IMR-90 (cell line): ENCODE measurements at regions not wholly inside any gene's neighbourhood (a gene's known extent, or its start where the extent isn't known, plus 50 kb on each side); places are given as distances from the start of the nearest gene placed in this dataset.

Source experiments
- ATAC-seq: fragments of 200-7000 bp; cut with Tn5 transposase; 2 replicates; pipeline ENCODE4 v1.9.1; 2020; ENCODE audit warnings: low read depth, mild to moderate bottlenecking, moderate library complexity
- BruUV-seq: library from RNA; stranded (reverse); fragments of 400-500 nt; replicated peaks from 2 replicates; lab custom pipeline; 2021; lab: Mats Ljungman, UMichigan
- CTCF ChIA-PET: fragments of 300-600 bp; formaldehyde crosslinking; extraction: SDS; loops from one replicate; lab custom pipeline; 2021; ENCODE audit warnings: antibody characterized with exemption; lab: Yijun Ruan, JAX
- POLR2A ChIA-PET: fragments of 300-600 bp; sonication (Branson Sonifier 250); formaldehyde crosslinking; loops from one replicate; lab custom pipeline; 2022; ENCODE audit warnings: antibody characterized with exemption; ENCODE audit not compliant: unreplicated experiment; lab: Charles Lee
- DNase-seq: peaks from one replicate; pipeline ENCODE4 v3.0.0; 2013
- H2AFZ ChIP-seq: replicated peaks from 2 replicates; pipeline ENCODE3; 2013; ENCODE audit warnings: low read length, mild to moderate bottlenecking; ENCODE audit not compliant: poor library complexity
- H2AK5ac ChIP-seq: 2 replicates; pipeline ENCODE4 v1.6.1; 2013; ENCODE audit warnings: low read depth, low read length, inconsistent platforms
- H2AK9ac ChIP-seq: replicated peaks from 2 replicates; pipeline ENCODE3; 2013; ENCODE audit warnings: mild to moderate bottlenecking, low read depth, low read length, moderate library complexity; ENCODE audit not compliant: poor library complexity
- H2BK120ac ChIP-seq: 2 replicates; pipeline ENCODE4 v1.6.1; 2013; ENCODE audit warnings: low read depth, low read length, inconsistent platforms
- H2BK15ac ChIP-seq: 3 replicates; pipeline ENCODE4 v1.6.1; 2013; ENCODE audit warnings: low read depth, low read length, inconsistent platforms
- H2BK20ac ChIP-seq: 2 replicates; pipeline ENCODE4 v1.6.1; 2013; ENCODE audit warnings: low read depth, mild to moderate bottlenecking, inconsistent platforms, low read length, moderate library complexity
- H2BK5ac ChIP-seq: 2 replicates; pipeline ENCODE4 v1.6.1; 2013; ENCODE audit warnings: mild to moderate bottlenecking, low read depth, low read length, inconsistent platforms; ENCODE audit not compliant: poor library complexity, severe bottlenecking
- H3K14ac ChIP-seq: replicated peaks from 2 replicates; pipeline ENCODE4 v1.6.1; 2013; ENCODE audit warnings: low read depth, low read length, inconsistent platforms
- H3K18ac ChIP-seq: 2 replicates; pipeline ENCODE4 v1.6.1; 2013; ENCODE audit warnings: low read depth, low read length, control low read depth
- H3K23ac ChIP-seq: 2 replicates; pipeline ENCODE4 v1.6.1; 2013; ENCODE audit warnings: low read depth, low read length, inconsistent platforms
- H3K27ac ChIP-seq: 2 replicates; pipeline ENCODE4 v1.5.1; 2013; ENCODE audit warnings: mild to moderate bottlenecking, control low read depth, low read length; ENCODE audit not compliant: insufficient read depth
- H3K27me3 ChIP-seq: 2 replicates; pipeline ENCODE4 v1.6.1; 2013; ENCODE audit warnings: low read length; ENCODE audit not compliant: control insufficient read depth, insufficient read depth
- H3K36me3 ChIP-seq: 2 replicates; pipeline ENCODE4 v1.6.1; 2013; ENCODE audit warnings: low read length, mixed read lengths; ENCODE audit not compliant: control insufficient read depth, insufficient read depth
- H3K4ac ChIP-seq: 2 replicates; pipeline ENCODE4 v1.6.1; 2013; ENCODE audit warnings: low read depth, low read length, inconsistent platforms
- H3K4me1 ChIP-seq: 2 replicates; pipeline ENCODE4 v1.6.1; 2013; ENCODE audit warnings: low read length, mixed read lengths; ENCODE audit not compliant: control insufficient read depth, insufficient read depth
- H3K4me2 ChIP-seq: 2 replicates; pipeline ENCODE4 v1.6.1; 2013; ENCODE audit warnings: low read depth, mild to moderate bottlenecking, control low read depth, low read length, moderate library complexity
- H3K4me3 ChIP-seq: 2 replicates; pipeline ENCODE4 v1.5.1; 2013; ENCODE audit warnings: low read depth, mild to moderate bottlenecking, control low read depth, low read length, moderate library complexity; ENCODE audit not compliant: insufficient read depth
- H3K56ac ChIP-seq: 2 replicates; pipeline ENCODE4 v1.6.1; 2013; ENCODE audit warnings: low read length, inconsistent platforms; ENCODE audit not compliant: insufficient read depth; ENCODE audit errors: extremely low read depth
- H3K79me1 ChIP-seq, 2 experiments: 2 replicates each; pipeline ENCODE4 v1.6.1; 2013; ENCODE audit warnings: low read length in 2 of 2, inconsistent platforms in 1 of 2, low read depth in 1 of 2
- H3K9ac ChIP-seq: 2 replicates; pipeline ENCODE4 v1.6.1; 2013; ENCODE audit warnings: low read depth, low read length, control low read depth
- H3K9me1 ChIP-seq: 2 replicates; pipeline ENCODE4 v1.6.1; 2013; ENCODE audit warnings: low read length, inconsistent platforms; ENCODE audit not compliant: insufficient read depth
- H3K9me3 ChIP-seq: 2 replicates; pipeline ENCODE4 v1.6.1; 2013; ENCODE audit warnings: low read length; ENCODE audit not compliant: control insufficient read depth, insufficient read depth
- H4K20me1 ChIP-seq: 2 replicates; pipeline ENCODE4 v1.6.1; 2013; ENCODE audit warnings: low read length, inconsistent platforms; ENCODE audit not compliant: insufficient read depth
- H4K5ac ChIP-seq: 2 replicates; pipeline ENCODE4 v1.6.1; 2013; ENCODE audit warnings: mild to moderate bottlenecking, low read depth, low read length, control low read depth
- H4K8ac ChIP-seq, 2 experiments: 2 replicates each; pipeline ENCODE4 v1.6.1; 2013; ENCODE audit warnings: low read depth in 2 of 2, low read length in 2 of 2, control low read depth in 1 of 2, inconsistent platforms in 1 of 2
- H4K91ac ChIP-seq: 2 replicates; pipeline ENCODE4 v1.6.1; 2013; ENCODE audit warnings: low read depth, low read length, inconsistent platforms; ENCODE audit not compliant: insufficient read depth
- MAFK ChIP-seq: IDR thresholded peaks from 2 replicates; pipeline ENCODE4 v1.6.1; 2012; ENCODE audit warnings: low read depth, low read length, improper control_type of control experiment
- RCOR1 ChIP-seq: IDR thresholded peaks from 2 replicates; pipeline ENCODE4 v1.6.1; 2012; ENCODE audit warnings: mild to moderate bottlenecking, low read length, improper control_type of control experiment; ENCODE audit not compliant: insufficient replicate concordance
- RFX5 ChIP-seq: IDR thresholded peaks from 2 replicates; pipeline ENCODE4 v1.8.0; 2012; ENCODE audit warnings: low read depth, mild to moderate bottlenecking, low read length, moderate library complexity
- USF2 ChIP-seq: fragments of 150-350 bp; IDR thresholded peaks from 2 replicates; pipeline ENCODE4 v1.6.1; 2017; ENCODE audit warnings: mild to moderate bottlenecking, antibody characterized with exemption, low read length, low read depth
- WGBS, 2 experiments: methylation state at CpG; one replicate each; pipeline versions ENCODE4 v1.1.5 to v1.1.7; 2013; ENCODE audit warnings: missing lambda C conversion rate in 2 of 2; ENCODE audit not compliant: insufficient read length in 1 of 2; ENCODE audit errors: extremely low coverage in 2 of 2; 5-methylcytosine and 5-hydroxymethylcytosine counted together
- dilution Hi-C: fragments of 300-500 bp; cut with HindIII; formaldehyde crosslinking; loops from one replicate; pipeline ENCODE4 v1.14.3; 2018; ENCODE audit warnings: low sequenced_read_pairs; ENCODE audit not compliant: unreplicated experiment
- in situ Hi-C: fragments of 300-500 bp; cut with MboI; formaldehyde crosslinking; loops from 3 replicates; pipeline ENCODE4 v1.14.3; 2019; ENCODE audit warnings: low sequenced_read_pairs, inconsistent platforms, mixed read lengths
- intact Hi-C: fragments of 100-400 bp; cut with micrococcal nuclease; formaldehyde crosslinking; loops from 2 replicates; pipeline ENCODE4 v1.10.0; 2022

GRCh38 chr13:29903996-29904395, 53.6 kb upstream of the UBL3 start:
- Histone ChIP-seq H4K8ac (no peak overlapping the region), H3K56ac (no peak overlapping the region), H4K5ac (no peak overlapping the region), H3K27me3 (no peaks in the 10 kb centered on the region), H3K14ac (no peak overlapping the region), H3K18ac (no peak overlapping the region), H2BK15ac (no peak overlapping the region), H3K4me1 (peaks cover 8% of the 10 kb centered on the region; the same call in 1 of the 2 replicates), H3K36me3 (no peaks in the 10 kb centered on the region), H4K20me1 (no peaks in the 10 kb centered on the region), H3K4me3 (no peak overlapping the region), H2BK5ac (no peak overlapping the region), H2BK20ac (no peak overlapping the region), H3K79me1 (no peaks in the 10 kb centered on the region), H3K4me2 (no peak overlapping the region), H3K27ac (no peak overlapping the region), H4K91ac (peak overlapping the region; percentile 7; the same call in 1 of the 2 replicates), H2AK5ac (no peak overlapping the region), H3K4ac (no peak overlapping the region), H3K9me3 (no peaks in the 10 kb centered on the region), H2BK120ac (no peak overlapping the region), H3K23ac (no peak overlapping the region), H2AFZ (no peak overlapping the region), H3K9ac (no peak overlapping the region), H3K9me1 (peaks cover 7% of the 10 kb centered on the region), H2AK9ac (no peak overlapping the region)
- intact Hi-C loops: loop anchor here (5.0 kb wide), 2 partner anchors 42 to 57 kb away; no protein-coding TSS in a partner anchor
- no TSS peak for BruUV-seq
- DNase-seq: no peak
- CTCF ChIA-PET: interaction anchor here (3.0 kb wide), 1 partner anchor 20 kb away, joined by 8 read pairs; no protein-coding TSS in a partner anchor
- POLR2A ChIA-PET: no interaction called here
- ATAC-seq: no peak
- WGBS, 2 experiments: 89% methylated on average over 3 of the region's 4 CpGs; no CpG with 5 or more reads in 1 of the 2 experiments
- TF ChIP-seq MAFK: no peak
- no peak for TF ChIP-seq RCOR1
- no peak for TF ChIP-seq USF2
- no peak for TF ChIP-seq RFX5
- dilution Hi-C loops: no loop called here
- in situ Hi-C loops: no loop called here
